ENCODE measurements at regions not wholly inside any gene's neighbourhood (a gene's known extent, or its start where the extent isn't known, plus 50 kb on each side); places are given as distances from the start of the nearest gene placed in this dataset.
"Not testable (repeated sequence)": the region's sequence is repeated elsewhere in the genome, so short reads cannot be mapped to it uniquely, and the experiment has no call there.

- intact Hi-C loops (cut with micrococcal nuclease) = no loop called here
Measured at GRCh38 chr2:236346366-236346765, 82.2 kb upstream of the ASB18 start.

GRCh38 chr2:236348279-236348678, 84.1 kb upstream of the ASB18 start:
- intact Hi-C loops (cut with micrococcal nuclease) = no loop called here

GRCh38 chr2:236348976-236349375, 84.8 kb upstream of the ASB18 start:
- intact Hi-C loops (cut with micrococcal nuclease) = no loop called here

GRCh38 chr2:236350426-236350825, 86.2 kb upstream of the ASB18 start:
- intact Hi-C loops (cut with micrococcal nuclease) = loop anchor here (5.0 kb wide), 1 partner anchor 407 kb away; no protein-coding TSS in a partner anchor

GRCh38 chr2:236351966-236352525, 87.8 kb upstream of the ASB18 start:
- intact Hi-C loops (cut with micrococcal nuclease) = loop anchor here (5.0 kb wide), 1 partner anchor 405 kb away; no protein-coding TSS in a partner anchor

- intact Hi-C loops (cut with micrococcal nuclease) = loop anchor here (1.0 to 5.0 kb wide), 6 partner anchors 160 to 719 kb away; partner anchors contain the start of gene ACKR3
Measured at GRCh38 chr2:236352761-236353593, 88.8 kb upstream of the ASB18 start.

- intact Hi-C loops (cut with micrococcal nuclease) = loop anchor here (1.0 to 5.0 kb wide), 6 partner anchors 160 to 719 kb away; partner anchors contain the start of gene ACKR3
Measured at GRCh38 chr2:236353594-236353942, 89.4 kb upstream of the ASB18 start.

GRCh38 chr2:236354056-236354940, 90.1 kb upstream of the ASB18 start:
- intact Hi-C loops (cut with micrococcal nuclease) = loop anchor here (5.0 kb wide), 1 partner anchor 403 kb away; no protein-coding TSS in a partner anchor

GRCh38 chr2:236354973-236355595, 90.9 kb upstream of the ASB18 start:
- intact Hi-C loops (cut with micrococcal nuclease) = loop anchor here (5.0 kb wide), 1 partner anchor 402 kb away; no protein-coding TSS in a partner anchor

GRCh38 chr2:236355911-236356310, 91.7 kb upstream of the ASB18 start:
- intact Hi-C loops (cut with micrococcal nuclease) = no loop called here

- intact Hi-C loops (cut with micrococcal nuclease) = not testable (repeated sequence)
Measured at GRCh38 chr2:236356321-236356720, 92.1 kb upstream of the ASB18 start.

- intact Hi-C loops (cut with micrococcal nuclease) = not testable (repeated sequence)
Measured at GRCh38 chr2:236358482-236358881, 94.3 kb upstream of the ASB18 start.

- intact Hi-C loops (cut with micrococcal nuclease) = no loop called here
Measured at GRCh38 chr2:236359426-236360045, 95.3 kb upstream of the ASB18 start.

GRCh38 chr2:236360496-236360895, 96.3 kb upstream of the ASB18 start:
- intact Hi-C loops (cut with micrococcal nuclease) = no loop called here

- intact Hi-C loops (cut with micrococcal nuclease) = no loop called here
Measured at GRCh38 chr2:236363711-236364277, 99.6 kb upstream of the ASB18 start.

GRCh38 chr2:236365258-236366048, 101.2 kb upstream of the ASB18 start:
- intact Hi-C loops (cut with micrococcal nuclease) = no loop called here

- intact Hi-C loops (cut with micrococcal nuclease) = no loop called here
Measured at GRCh38 chr2:236366049-236366387, 101.8 kb upstream of the ASB18 start.

GRCh38 chr2:236366397-236366796, 102.2 kb upstream of the ASB18 start:
- intact Hi-C loops (cut with micrococcal nuclease) = no loop called here

GRCh38 chr2:236367506-236368289, 103.5 kb upstream of the ASB18 start:
- intact Hi-C loops (cut with micrococcal nuclease) = no loop called here
